CD14-positive monocyte (primary cell): ENCODE measurements at regions not wholly inside any gene's neighbourhood (a gene's known extent, or its start where the extent isn't known, plus 50 kb on each side); places are given as distances from the start of the nearest gene placed in this dataset.

Source experiments
- DNase-seq, 3 donors: peaks; one replicate each; pipeline ENCODE4 v3.0.0-alpha.2; 2011 to 2022
- H2AFZ ChIP-seq: 2 replicates; pipeline ENCODE4 v1.6.0; 2012; ENCODE audit warnings: mild to moderate bottlenecking, low read depth, low read length, inconsistent platforms; ENCODE audit not compliant: insufficient read depth, poor library complexity, severe bottlenecking
- H3K27ac ChIP-seq, 2 donors: 1 replicate in 1 of 2; 2 replicates in 1 of 2; pipeline ENCODE4 v1.5.1; 2012 to 2013; ENCODE audit warnings: low read length in 2 of 2, control low read depth in 1 of 2, inconsistent platforms in 1 of 2, low read depth in 1 of 2, mild to moderate bottlenecking in 1 of 2
- H3K27me3 ChIP-seq, 2 donors: one replicate each; pipeline versions ENCODE4 v1.6.0 to v1.6.1; 2011 to 2013; ENCODE audit warnings: low read length in 2 of 2; ENCODE audit not compliant: control insufficient read depth in 2 of 2, insufficient read depth in 2 of 2
- H3K36me3 ChIP-seq, 2 donors: replicated peaks in 1 of 2; 1 replicate in 1 of 2; 2 replicates in 1 of 2; pipeline versions ENCODE4 v1.5.1 to v1.6.1; 2012 to 2013; ENCODE audit warnings: low read length in 2 of 2, control low read depth in 1 of 2, inconsistent platforms in 1 of 2, mild to moderate bottlenecking in 1 of 2; ENCODE audit not compliant: insufficient read depth in 2 of 2, control insufficient read depth in 1 of 2
- H3K4me1 ChIP-seq, 2 donors: 1 replicate in 1 of 2; 2 replicates in 1 of 2; pipeline versions ENCODE4 v1.5.1 to v1.6.1; 2012 to 2013; ENCODE audit warnings: low read length in 2 of 2, control low read depth in 1 of 2, inconsistent platforms in 1 of 2, mild to moderate bottlenecking in 1 of 2, moderate library complexity in 1 of 2; ENCODE audit not compliant: insufficient read depth in 2 of 2, control insufficient read depth in 1 of 2
- H3K4me2 ChIP-seq: replicated peaks from 2 replicates; pipeline ENCODE3; 2012; ENCODE audit warnings: low read length, moderate library complexity, mild to moderate bottlenecking; ENCODE audit not compliant: poor library complexity, severe bottlenecking; ENCODE audit errors: extremely low read depth
- H3K4me3 ChIP-seq, 3 experiments: fragments of 200-600 bp in 1 of 3; sonication (generic) in 1 of 3; replicated peaks in 1 of 3; 1 replicate in 2 of 3; 2 replicates in 1 of 3; pipeline ENCODE4 v1.5.1; 2011 to 2013; ENCODE audit warnings: low read length in 3 of 3, mild to moderate bottlenecking in 3 of 3, control low read depth in 2 of 3, low read depth in 2 of 3, inconsistent platforms in 1 of 3, moderate library complexity in 1 of 3
- H3K79me2 ChIP-seq: 2 replicates; pipeline ENCODE4 v1.6.0; 2012; ENCODE audit warnings: mild to moderate bottlenecking, control low read depth, inconsistent platforms, low read length, moderate library complexity; ENCODE audit not compliant: insufficient read depth
- H3K9ac ChIP-seq: 2 replicates; pipeline ENCODE4 v1.6.0; 2017; ENCODE audit warnings: low read length, mild to moderate bottlenecking; ENCODE audit not compliant: insufficient read depth, poor library complexity, severe bottlenecking
- H3K9me3 ChIP-seq, 2 donors: replicated peaks in 1 of 2; 1 replicate in 1 of 2; 2 replicates in 1 of 2; pipeline versions ENCODE4 v1.5.1 to v1.6.1; 2012 to 2013; ENCODE audit warnings: low read length in 2 of 2, control low read depth in 1 of 2; ENCODE audit not compliant: control insufficient read depth in 1 of 2, insufficient read depth in 1 of 2
- H4K20me1 ChIP-seq: 2 replicates; pipeline ENCODE4 v1.6.0; 2012; ENCODE audit warnings: mild to moderate bottlenecking, low read length, control low read depth, moderate library complexity; ENCODE audit not compliant: insufficient read depth
- H3K27ac Mint-ChIP-seq, 7 donors: one replicate each; pipeline ENCODE4 v1.8.0; 2020; ENCODE audit warnings: mild to moderate bottlenecking in 7 of 7, mixed read lengths in 7 of 7, moderate library complexity in 6 of 7, inconsistent platforms in 2 of 7
- H3K27me3 Mint-ChIP-seq, 3 donors: one replicate each; pipeline ENCODE4 v1.8.0; 2021 to 2022; ENCODE audit warnings: low read depth in 3 of 3, mild to moderate bottlenecking in 3 of 3, mixed read lengths in 3 of 3, moderate library complexity in 3 of 3, inconsistent platforms in 1 of 3
- H3K36me3 Mint-ChIP-seq, 2 donors: one replicate each; pipeline ENCODE4 v1.8.0; 2020; ENCODE audit warnings: mixed read lengths in 2 of 2, inconsistent platforms in 1 of 2, mild to moderate bottlenecking in 1 of 2
- H3K4me1 Mint-ChIP-seq: one replicate; pipeline ENCODE4 v1.8.0; 2020; ENCODE audit warnings: mild to moderate bottlenecking, mixed read lengths
- H3K4me3 Mint-ChIP-seq, 2 donors: one replicate each; pipeline ENCODE4 v1.8.0; 2020; ENCODE audit warnings: mild to moderate bottlenecking in 2 of 2, mixed read lengths in 2 of 2, moderate library complexity in 1 of 2
- H3K9me3 Mint-ChIP-seq, 7 donors: one replicate each; pipeline ENCODE4 v1.8.0; 2020 to 2022; ENCODE audit warnings: mixed read lengths in 7 of 7, mild to moderate bottlenecking in 6 of 7, moderate library complexity in 6 of 7, inconsistent platforms in 2 of 7
- WGBS: methylation state at CpG from one replicate; pipeline ENCODE4 v1.1.5; 2013; ENCODE audit warnings: missing lambda C conversion rate; ENCODE audit not compliant: insufficient coverage; 5-methylcytosine and 5-hydroxymethylcytosine counted together
- intact Hi-C, 2 donors: fragments of 100-400 bp; cut with micrococcal nuclease; formaldehyde crosslinking; loops; one replicate each; pipeline versions ENCODE4 v1.15.0 to v1.15.1; 2023
- TF ChIP-seq, protein P1 (sequence below): fragments of 200-600 bp; IDR thresholded peaks from one replicate; pipeline ENCODE4 v1.8.0; 2022; ENCODE audit warnings: antibody characterized with exemption, mild to moderate bottlenecking

DNA sequence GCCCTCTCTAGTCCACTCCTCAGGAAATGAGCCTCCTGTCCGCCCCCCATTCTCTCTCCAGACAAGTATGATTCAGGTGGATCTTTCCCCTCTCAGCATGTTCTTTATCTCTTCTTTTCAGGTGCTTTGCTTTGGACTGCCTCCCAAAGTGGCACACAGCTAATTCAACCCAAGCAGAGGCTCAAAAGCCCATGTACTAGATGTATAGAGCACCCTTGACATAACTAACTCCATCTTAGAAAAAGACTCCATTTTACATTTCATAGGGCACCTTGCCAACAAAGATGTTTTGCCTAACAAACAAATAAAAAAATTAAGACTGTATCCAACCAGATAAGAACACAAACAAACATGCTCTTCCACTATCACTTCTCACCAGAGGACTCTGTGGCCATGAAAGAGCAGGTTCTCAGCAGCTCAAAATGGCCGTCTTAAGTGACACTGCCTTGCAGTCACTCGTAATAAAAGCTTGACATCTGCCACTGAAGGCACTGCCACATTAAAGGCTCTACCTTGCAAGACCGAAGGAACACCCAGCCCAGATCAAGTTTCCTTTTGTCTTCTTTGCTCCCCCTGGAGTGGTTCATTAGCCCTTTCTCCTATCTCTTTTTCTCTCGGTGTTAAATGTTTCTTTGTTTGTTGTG lies 84.9 kb upstream of the TAB3 start:
- Histone ChIP-seq H3K4me3 (no peak overlapping the region), H3K27me3 (no peaks in the 10 kb centered on the region), H3K79me2 (no peaks in the 10 kb centered on the region), H3K27ac (no peak overlapping the region), H3K4me2 (no peak overlapping the region), H3K9ac (no peak overlapping the region), H4K20me1 (no peaks in the 10 kb centered on the region), H3K36me3 (no peaks in the 10 kb centered on the region), H3K4me1 (peaks cover 0 to 6% of the 10 kb centered on the region in 2 donors), H2AFZ (no peak overlapping the region), H3K9me3 (no peaks in the 10 kb centered on the region)
- Mint-ChIP-seq H3K4me3 (no peak overlapping the region), H3K36me3 (no peaks in the 10 kb centered on the region), H3K4me1 (peaks cover 6% of the 10 kb centered on the region), H3K27me3 (peaks cover 0 to 5% (median 3%) of the 10 kb centered on the region in 3 donors), H3K9me3 (peaks cover 0 to 2% (median 0%) of the 10 kb centered on the region in 7 donors), H3K27ac (no peak overlapping the region)
- 100% methylated on average over 2 of the region's 5 CpGs for WGBS
- DNase-seq = no peak
- TF ChIP-seq, protein P1, sequence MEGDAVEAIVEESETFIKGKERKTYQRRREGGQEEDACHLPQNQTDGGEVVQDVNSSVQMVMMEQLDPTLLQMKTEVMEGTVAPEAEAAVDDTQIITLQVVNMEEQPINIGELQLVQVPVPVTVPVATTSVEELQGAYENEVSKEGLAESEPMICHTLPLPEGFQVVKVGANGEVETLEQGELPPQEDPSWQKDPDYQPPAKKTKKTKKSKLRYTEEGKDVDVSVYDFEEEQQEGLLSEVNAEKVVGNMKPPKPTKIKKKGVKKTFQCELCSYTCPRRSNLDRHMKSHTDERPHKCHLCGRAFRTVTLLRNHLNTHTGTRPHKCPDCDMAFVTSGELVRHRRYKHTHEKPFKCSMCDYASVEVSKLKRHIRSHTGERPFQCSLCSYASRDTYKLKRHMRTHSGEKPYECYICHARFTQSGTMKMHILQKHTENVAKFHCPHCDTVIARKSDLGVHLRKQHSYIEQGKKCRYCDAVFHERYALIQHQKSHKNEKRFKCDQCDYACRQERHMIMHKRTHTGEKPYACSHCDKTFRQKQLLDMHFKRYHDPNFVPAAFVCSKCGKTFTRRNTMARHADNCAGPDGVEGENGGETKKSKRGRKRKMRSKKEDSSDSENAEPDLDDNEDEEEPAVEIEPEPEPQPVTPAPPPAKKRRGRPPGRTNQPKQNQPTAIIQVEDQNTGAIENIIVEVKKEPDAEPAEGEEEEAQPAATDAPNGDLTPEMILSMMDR = no peak
- intact Hi-C loops = loop anchor here in 1 of 2 donors (10.0 kb wide), 1 partner anchor 339 kb away; no protein-coding TSS in a partner anchor

- intact Hi-C loops = loop anchor here in 1 of 2 donors (10.0 kb wide), 1 partner anchor 337 kb away; no protein-coding TSS in a partner anchor
- DNase-seq = peak in 2 of 3 donors; percentile 22 to 32
- TF ChIP-seq, protein P1 = peak; percentile 71
- Histone ChIP-seq H4K20me1 (no peaks in the 10 kb centered on the region), H3K27ac (no peak overlapping the region), H3K4me3 (peak overlapping the region; percentile 23 to 61 (median 47)), H3K4me1 (peaks cover 0 to 6% of the 10 kb centered on the region in 2 donors), H3K9me3 (no peaks in the 10 kb centered on the region), H3K9ac (no peak overlapping the region), H3K27me3 (no peaks in the 10 kb centered on the region), H2AFZ (peak overlapping the region; percentile 58), H3K36me3 (no peaks in the 10 kb centered on the region), H3K79me2 (no peaks in the 10 kb centered on the region), H3K4me2 (peak overlapping the region; percentile 59)
- peaks cover 0 to 2% (median 2%) of the 10 kb centered on the region in 3 donors for H3K27me3 Mint-ChIP-seq
- WGBS = no CpG with 5 or more reads among the region's 10 CpGs
- no peaks in the 10 kb centered on the region for H3K36me3 Mint-ChIP-seq
- H3K9me3 Mint-ChIP-seq = no peaks in the 10 kb centered on the region
- H3K4me1 Mint-ChIP-seq = peaks cover 12% of the 10 kb centered on the region
- peak overlapping the region in 2 of 7 donors; percentile 5 to 37 for H3K27ac Mint-ChIP-seq
- peak overlapping the region; percentile 71 to 87 for H3K4me3 Mint-ChIP-seq
Observed at GRCh38 chrX:30971774-30972603, 82.9 kb upstream of the TAB3 start.
